Neural cell (in vitro differentiated cells): ENCODE measurements at regions not wholly inside any gene's neighbourhood (a gene's known extent, or its start where the extent isn't known, plus 50 kb on each side); places are given as distances from the start of the nearest gene placed in this dataset.

Experiments
- CTCF ChIP-seq: fragments of 450-650 bp; IDR thresholded peaks from 2 replicates; pipeline ENCODE4 v1.5.1; 2014; ENCODE audit warnings: antibody characterized with exemption, mild to moderate bottlenecking, moderate library complexity; ENCODE audit not compliant: poor library complexity, severe bottlenecking
- EP300 ChIP-seq: fragments of 450-650 bp; conservative IDR thresholded peaks from 2 replicates; pipeline ENCODE4 v1.6.1; 2014; ENCODE audit warnings: antibody characterized with exemption, mild to moderate bottlenecking, moderate library complexity; ENCODE audit not compliant: poor library complexity, severe bottlenecking
- EZH2 ChIP-seq: fragments of 200-600, 300-800 bp; shearing (Covaris generic), sonication (generic); IDR thresholded peaks from 2 replicates; pipeline ENCODE4 v1.6.1; 2014; ENCODE audit warnings: antibody characterized with exemption, low read length, borderline replicate concordance, mild to moderate bottlenecking; ENCODE audit not compliant: insufficient read depth, poor library complexity, severe bottlenecking
- MXI1 ChIP-seq: fragments of 450-650 bp; conservative IDR thresholded peaks from 2 replicates; pipeline ENCODE4 v1.6.1; 2014; ENCODE audit warnings: antibody characterized with exemption, mild to moderate bottlenecking; ENCODE audit not compliant: poor library complexity, severe bottlenecking
- POLR2AphosphoS5 ChIP-seq: IDR thresholded peaks from 2 replicates; pipeline ENCODE4 v1.6.1; 2012
- REST ChIP-seq: IDR thresholded peaks from 2 replicates; pipeline ENCODE4 v1.6.1; 2012; ENCODE audit warnings: borderline replicate concordance
- SMC3 ChIP-seq: fragments of 450-650 bp; conservative IDR thresholded peaks from 2 replicates; pipeline ENCODE4 v1.6.1; 2014; ENCODE audit warnings: antibody characterized with exemption, mild to moderate bottlenecking, moderate library complexity; ENCODE audit not compliant: poor library complexity
- TAF1 ChIP-seq: IDR thresholded peaks from 2 replicates; pipeline ENCODE4 v1.6.1; 2012; ENCODE audit warnings: low read depth

GRCh38 chr2:242038928-242039341 lies 169.4 kb downstream of the RTP5 start:
- TF ChIP-seq CTCF (no peak), REST (no peak), POLR2AphosphoS5 (no peak), TAF1 (no peak), MXI1 (no peak), EP300 (no peak), EZH2 (no peak), SMC3 (no peak)
